ENCODE measurements at regions not wholly inside any gene's neighbourhood (a gene's known extent, or its start where the extent isn't known, plus 50 kb on each side); places are given as distances from the start of the nearest gene placed in this dataset.

- TF ChIP-seq FOXP2 (optimal IDR thresholded peaks at IDR 0.05; ENCODE audit: control extremely low read depth, extremely low read length, insufficient read depth) (no peak), EZH2 (IDR thresholded peaks at IDR 0.05) (no peak), POLR2AphosphoS5 (IDR thresholded peaks at IDR 0.05; ENCODE audit: borderline replicate concordance, low read depth, low read length) (no peak)
These were observed 207.5 kb upstream of the ADAMTS9 start for GRCh38 chr3:64895106-64895990.

GRCh38 chr3:64894006-64894405 is 206.2 kb upstream of the ADAMTS9 start:
- Histone ChIP-seq H3K27ac (no peak overlapping the region), H3K9ac (ENCODE audit: insufficient read length) (no peak overlapping the region), H3K9me3 (ENCODE audit: low read depth, low read length) (no peaks in the 10 kb centered on the region), H3K36me3 (ENCODE audit: insufficient read depth, low read length) (no peaks in the 10 kb centered on the region), H3K4me3 (no peak overlapping the region)
- TF ChIP-seq POLR2AphosphoS5 (IDR thresholded peaks at IDR 0.05; ENCODE audit: borderline replicate concordance, low read depth, low read length) (no peak), EZH2 (IDR thresholded peaks at IDR 0.05) (no peak), FOXP2 (optimal IDR thresholded peaks at IDR 0.05; ENCODE audit: control extremely low read depth, extremely low read length, insufficient read depth) (no peak)
- DNase-seq (ENCODE audit: low read depth, low spot score): no peak

More at GRCh38 chr3:64895106-64895990, 207.5 kb upstream of the ADAMTS9 start:
- H3K9ac ChIP-seq (ENCODE audit: insufficient read length): no peak overlapping the region
- H3K36me3 ChIP-seq (ENCODE audit: insufficient read depth, low read length): no peaks in the 10 kb centered on the region
- H3K9me3 ChIP-seq (ENCODE audit: low read depth, low read length): no peaks in the 10 kb centered on the region
- DNase-seq (ENCODE audit: low read depth, low spot score): no peak
- no peak overlapping the region for H3K4me3 ChIP-seq
- H3K27ac ChIP-seq: no peak overlapping the region

GRCh38 chr3:64892671-64893309 is 205.0 kb upstream of the ADAMTS9 start:
- Histone ChIP-seq H3K4me3 (no peak overlapping the region), H3K27ac (no peak overlapping the region), H3K9ac (ENCODE audit: insufficient read length) (no peak overlapping the region), H3K36me3 (ENCODE audit: insufficient read depth, low read length) (no peaks in the 10 kb centered on the region), H3K9me3 (ENCODE audit: low read depth, low read length) (no peaks in the 10 kb centered on the region)
- no peak for DNase-seq (ENCODE audit: low read depth, low spot score)
- TF ChIP-seq POLR2AphosphoS5 (IDR thresholded peaks at IDR 0.05; ENCODE audit: borderline replicate concordance, low read depth, low read length) (no peak), EZH2 (IDR thresholded peaks at IDR 0.05) (no peak), FOXP2 (optimal IDR thresholded peaks at IDR 0.05; ENCODE audit: control extremely low read depth, extremely low read length, insufficient read depth) (no peak)

GRCh38 chr3:64891021-64891420 is 203.2 kb upstream of the ADAMTS9 start:
- no peak for DNase-seq (ENCODE audit: low read depth, low spot score)
- H3K36me3 ChIP-seq (ENCODE audit: insufficient read depth, low read length): no peaks in the 10 kb centered on the region
- no peak for TF ChIP-seq EZH2 (IDR thresholded peaks at IDR 0.05)
- TF ChIP-seq FOXP2 (optimal IDR thresholded peaks at IDR 0.05; ENCODE audit: control extremely low read depth, extremely low read length, insufficient read depth): no peak
- no peak for TF ChIP-seq POLR2AphosphoS5 (IDR thresholded peaks at IDR 0.05; ENCODE audit: borderline replicate concordance, low read depth, low read length)
- H3K4me3 ChIP-seq: no peak overlapping the region
- no peaks in the 10 kb centered on the region for H3K9me3 ChIP-seq (ENCODE audit: low read depth, low read length)
- H3K27ac ChIP-seq: no peak overlapping the region
- no peak overlapping the region for H3K9ac ChIP-seq (ENCODE audit: insufficient read length)

- no peak overlapping the region for H3K9ac ChIP-seq (ENCODE audit: insufficient read length)
- H3K4me3 ChIP-seq: no peak overlapping the region
- DNase-seq (ENCODE audit: low read depth, low spot score): no peak
- H3K27ac ChIP-seq: no peak overlapping the region
- H3K36me3 ChIP-seq (ENCODE audit: insufficient read depth, low read length): no peaks in the 10 kb centered on the region
- TF ChIP-seq EZH2 (IDR thresholded peaks at IDR 0.05): no peak
- TF ChIP-seq POLR2AphosphoS5 (IDR thresholded peaks at IDR 0.05; ENCODE audit: borderline replicate concordance, low read depth, low read length): no peak
- TF ChIP-seq FOXP2 (optimal IDR thresholded peaks at IDR 0.05; ENCODE audit: control extremely low read depth, extremely low read length, insufficient read depth): no peak
- no peaks in the 10 kb centered on the region for H3K9me3 ChIP-seq (ENCODE audit: low read depth, low read length)
These were observed 202.7 kb upstream of the ADAMTS9 start for GRCh38 chr3:64890466-64890865.

- no peak for DNase-seq (ENCODE audit: low read depth, low spot score)
- H3K4me3 ChIP-seq: no peak overlapping the region
- no peak overlapping the region for H3K9ac ChIP-seq (ENCODE audit: insufficient read length)
- TF ChIP-seq EZH2 (IDR thresholded peaks at IDR 0.05) (no peak), FOXP2 (optimal IDR thresholded peaks at IDR 0.05; ENCODE audit: control extremely low read depth, extremely low read length, insufficient read depth) (no peak), POLR2AphosphoS5 (IDR thresholded peaks at IDR 0.05; ENCODE audit: borderline replicate concordance, low read depth, low read length) (no peak)
- no peaks in the 10 kb centered on the region for H3K36me3 ChIP-seq (ENCODE audit: insufficient read depth, low read length)
- no peaks in the 10 kb centered on the region for H3K9me3 ChIP-seq (ENCODE audit: low read depth, low read length)
- no peak overlapping the region for H3K27ac ChIP-seq
These were observed 202.2 kb upstream of the ADAMTS9 start for GRCh38 chr3:64890006-64890405.

GRCh38 chr3:64888840-64889392 is 201.1 kb upstream of the ADAMTS9 start:
- Histone ChIP-seq H3K4me3 (no peak overlapping the region), H3K9me3 (ENCODE audit: low read depth, low read length) (no peaks in the 10 kb centered on the region), H3K36me3 (ENCODE audit: insufficient read depth, low read length) (no peaks in the 10 kb centered on the region), H3K27ac (no peak overlapping the region), H3K9ac (ENCODE audit: insufficient read length) (no peak overlapping the region)
- TF ChIP-seq FOXP2 (optimal IDR thresholded peaks at IDR 0.05; ENCODE audit: control extremely low read depth, extremely low read length, insufficient read depth) (no peak), POLR2AphosphoS5 (IDR thresholded peaks at IDR 0.05; ENCODE audit: borderline replicate concordance, low read depth, low read length) (no peak), EZH2 (IDR thresholded peaks at IDR 0.05) (no peak)
- no peak for DNase-seq (ENCODE audit: low read depth, low spot score)

- Histone ChIP-seq H3K9me3 (ENCODE audit: low read depth, low read length) (no peaks in the 10 kb centered on the region), H3K9ac (ENCODE audit: insufficient read length) (no peak overlapping the region), H3K36me3 (ENCODE audit: insufficient read depth, low read length) (no peaks in the 10 kb centered on the region), H3K27ac (no peak overlapping the region), H3K4me3 (no peak overlapping the region)
- no peak for DNase-seq (ENCODE audit: low read depth, low spot score)
- no peak for TF ChIP-seq POLR2AphosphoS5 (IDR thresholded peaks at IDR 0.05; ENCODE audit: borderline replicate concordance, low read depth, low read length)
- TF ChIP-seq FOXP2 (optimal IDR thresholded peaks at IDR 0.05; ENCODE audit: control extremely low read depth, extremely low read length, insufficient read depth): no peak
- TF ChIP-seq EZH2 (IDR thresholded peaks at IDR 0.05): no peak
These were observed 200.4 kb upstream of the ADAMTS9 start for GRCh38 chr3:64888165-64888564.

Data from SK-N-MC (cell line).